22Rv1 (cell line): ENCODE measurements at regions not wholly inside any gene's neighbourhood (a gene's known extent, or its start where the extent isn't known, plus 50 kb on each side); places are given as distances from the start of the nearest gene placed in this dataset.

ENCODE experiments used
- ZFX ChIP-seq: fragments of 450-650 bp; IDR thresholded peaks from 2 replicates; pipeline ENCODE4 v1.6.1; 2017; ENCODE audit warnings: antibody characterized with exemption, borderline replicate concordance
- TF ChIP-seq, protein P1 (sequence below): fragments of 450-650 bp; IDR thresholded peaks from 2 replicates; pipeline ENCODE4 v1.5.1; 2017; ENCODE audit warnings: mild to moderate bottlenecking

DNA sequence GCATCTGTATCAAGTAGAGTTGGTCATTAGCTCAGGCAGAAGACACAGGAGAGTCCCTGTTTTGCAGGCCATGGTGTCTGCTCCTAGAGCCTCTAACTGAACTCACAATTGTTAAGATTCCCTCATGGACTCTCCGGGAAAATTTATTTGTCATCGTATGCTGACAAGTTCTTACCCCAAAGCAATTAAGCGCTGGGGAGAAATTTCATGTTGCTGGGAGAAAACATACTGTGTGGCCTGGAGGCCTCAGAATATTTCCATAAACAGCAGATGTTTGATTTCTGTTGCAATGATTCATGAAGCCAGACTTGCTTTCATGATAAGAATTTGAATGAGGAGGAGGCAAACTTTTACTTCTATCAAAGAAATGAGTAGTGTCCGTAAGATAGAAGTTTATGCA lies 583.2 kb downstream of the GATA3 start:
- TF ChIP-seq, protein P1, sequence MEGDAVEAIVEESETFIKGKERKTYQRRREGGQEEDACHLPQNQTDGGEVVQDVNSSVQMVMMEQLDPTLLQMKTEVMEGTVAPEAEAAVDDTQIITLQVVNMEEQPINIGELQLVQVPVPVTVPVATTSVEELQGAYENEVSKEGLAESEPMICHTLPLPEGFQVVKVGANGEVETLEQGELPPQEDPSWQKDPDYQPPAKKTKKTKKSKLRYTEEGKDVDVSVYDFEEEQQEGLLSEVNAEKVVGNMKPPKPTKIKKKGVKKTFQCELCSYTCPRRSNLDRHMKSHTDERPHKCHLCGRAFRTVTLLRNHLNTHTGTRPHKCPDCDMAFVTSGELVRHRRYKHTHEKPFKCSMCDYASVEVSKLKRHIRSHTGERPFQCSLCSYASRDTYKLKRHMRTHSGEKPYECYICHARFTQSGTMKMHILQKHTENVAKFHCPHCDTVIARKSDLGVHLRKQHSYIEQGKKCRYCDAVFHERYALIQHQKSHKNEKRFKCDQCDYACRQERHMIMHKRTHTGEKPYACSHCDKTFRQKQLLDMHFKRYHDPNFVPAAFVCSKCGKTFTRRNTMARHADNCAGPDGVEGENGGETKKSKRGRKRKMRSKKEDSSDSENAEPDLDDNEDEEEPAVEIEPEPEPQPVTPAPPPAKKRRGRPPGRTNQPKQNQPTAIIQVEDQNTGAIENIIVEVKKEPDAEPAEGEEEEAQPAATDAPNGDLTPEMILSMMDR = no peak
- no peak for TF ChIP-seq ZFX
